ENCODE measurements at regions not wholly inside any gene's neighbourhood (a gene's known extent, or its start where the extent isn't known, plus 50 kb on each side); places are given as distances from the start of the nearest gene placed in this dataset.

DNA sequence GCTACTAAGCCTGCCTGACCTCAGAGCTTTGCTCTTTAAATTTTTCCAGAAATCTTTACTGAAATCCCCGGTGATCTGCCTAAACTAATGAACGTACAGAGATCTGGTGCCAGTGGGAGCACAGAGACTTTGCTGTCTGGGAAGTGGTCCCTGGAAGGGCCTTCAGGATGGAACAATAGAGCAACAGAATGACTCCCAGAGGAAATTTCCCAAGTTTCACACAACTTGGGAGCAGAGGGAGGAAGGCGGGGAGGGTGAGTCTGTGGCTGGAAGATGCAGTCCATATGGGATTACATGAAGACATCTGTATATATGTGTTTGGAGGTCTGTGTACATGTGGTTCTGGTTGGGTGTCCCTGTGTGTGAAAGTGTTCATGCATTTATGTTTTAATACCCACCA lies 638.3 kb downstream of the CCDC171 start:
- H3K9ac ChIP-seq (ENCODE audit: insufficient read depth in 1 of 2, low read depth in 2 of 2, low read length in 2 of 2): no peak overlapping the region
- TF ChIP-seq HMGN3 (IDR thresholded peaks at IDR 0.05; ENCODE audit: borderline replicate concordance, extremely low read depth, insufficient read length, low read depth, low read length) (no peak), HSF4 (CRISPR knock-in tag; IDR thresholded peaks at IDR 0.05; ENCODE audit: borderline replicate concordance) (no peak), GTF2F1 (IDR thresholded peaks at IDR 0.05; ENCODE audit: low read depth, low read length) (no peak), KLF13 (tag; IDR thresholded peaks at IDR 0.05; ENCODE audit: borderline replicate concordance, low read depth) (no peak), STAT5B (CRISPR knock-in tag; IDR thresholded peaks at IDR 0.05) (no peak), SREBF2 (CRISPR knock-in tag; IDR thresholded peaks at IDR 0.05) (no peak), XRCC4 (IDR thresholded peaks at IDR 0.05; ENCODE audit: extremely low read depth, insufficient read depth, insufficient read length) (no peak)
- H4K20me1 ChIP-seq (replicated peaks; ENCODE audit: control insufficient read depth, insufficient read depth, low read length): no peaks in the 10 kb centered on the region
- no peak overlapping the region for H3K4me3 ChIP-seq
- ATAC-seq: no peak
- WGBS (ENCODE audit: insufficient coverage, low coverage, missing lambda C conversion rate): 0% methylated on average over 2 of the region's 3 CpGs
- ChIA-PET POLR2A (no interaction called here), CTCF (ENCODE audit: low intra/inter-chr PET ratio) (no interaction called here)
- in situ Hi-C loops (cut with MboI) (no loop called here), intact Hi-C loops (cut with micrococcal nuclease) (no loop called here)
- H2AFZ ChIP-seq (ENCODE audit: low read depth, low read length): no peak overlapping the region
- H3K36me3 ChIP-seq (ENCODE audit: control insufficient read depth, insufficient read depth, low read length): no peaks in the 10 kb centered on the region
- H3K4me1 ChIP-seq (replicated peaks in 1 of 2; ENCODE audit: control insufficient read depth in 2 of 2, insufficient read depth in 2 of 2, low read length in 2 of 2): no peaks in the 10 kb centered on the region
- DNase-seq (ENCODE audit: extremely low read depth in 1 of 4, low spot score in 3 of 4): no peak
- H3K27ac ChIP-seq (ENCODE audit: extremely low read depth, low read depth, low read length): no peak overlapping the region
- H3K9me1 ChIP-seq (ENCODE audit: control insufficient read depth, insufficient read depth, low read length): no peaks in the 10 kb centered on the region
- FAIRE-seq: no peak
- no peak overlapping the region for H3K4me2 ChIP-seq (ENCODE audit: insufficient read depth, low read length)
- H3K27me3 ChIP-seq (ENCODE audit: control insufficient read depth in 2 of 2, insufficient read depth in 2 of 2, low read length in 2 of 2): no peaks in the 10 kb centered on the region
- no peaks in the 10 kb centered on the region for H3K79me2 ChIP-seq (ENCODE audit: control insufficient read depth, insufficient read depth, low read length)
- no peaks in the 10 kb centered on the region for H3K9me3 ChIP-seq (replicated peaks; ENCODE audit: control insufficient read depth, insufficient read depth, low read depth, low read length)
- no TSS peak for BruUV-seq (replicated peaks)

All from K562 (cell line).